Activated naive CD4-positive, alpha-beta T cell (primary cell): ENCODE measurements at regions not wholly inside any gene's neighbourhood (a gene's known extent, or its start where the extent isn't known, plus 50 kb on each side); places are given as distances from the start of the nearest gene placed in this dataset.
"Not testable (repeated sequence)": the region's sequence is repeated elsewhere in the genome, so short reads cannot be mapped to it uniquely, and the experiment has no call there.

Experiments
- DNase-seq, 4 experiments: peaks; one replicate each; lab custom pipeline; 2025; lab: John Stamatoyannopoulos, UW

- no peak for DNase-seq
These were observed 55.0 kb upstream of the CXXC4 start for GRCh38 chr4:104549736-104550135.

- no peak for DNase-seq
These were observed 64.8 kb upstream of the CXXC4 start for GRCh38 chr4:104559502-104559901.

GRCh38 chr4:104571341-104571740 is 76.6 kb upstream of the CXXC4 start:
- no peak for DNase-seq

DNA sequence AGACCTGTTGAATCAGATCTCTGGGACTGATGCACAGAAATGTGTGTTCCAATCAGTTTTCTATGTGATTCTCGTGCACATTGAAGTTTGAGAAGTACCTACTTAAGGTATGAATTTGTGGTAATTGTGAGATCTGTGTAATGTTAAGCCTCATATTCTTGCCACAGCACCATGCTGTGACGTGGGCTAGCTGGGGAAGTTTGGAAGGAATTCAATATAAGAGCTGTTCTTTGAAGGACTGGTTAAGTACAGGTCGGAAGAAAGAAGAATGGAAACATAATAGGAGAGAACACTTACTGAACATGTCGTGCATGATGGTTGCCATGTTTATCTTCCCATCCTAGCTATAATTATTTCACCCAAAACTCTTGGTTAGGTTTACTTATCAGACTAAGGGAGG is 79.7 kb upstream of the CXXC4 start:
- DNase-seq: no peak

- DNase-seq: no peak
These were observed 80.6 kb upstream of the CXXC4 start for GRCh38 chr4:104575278-104575677.

- DNase-seq: no peak
These were observed 82.7 kb upstream of the CXXC4 start for GRCh38 chr4:104577405-104577804.

- DNase-seq: not testable (repeated sequence)
These were observed 86.8 kb upstream of the CXXC4 start for GRCh38 chr4:104581476-104581875.

DNA sequence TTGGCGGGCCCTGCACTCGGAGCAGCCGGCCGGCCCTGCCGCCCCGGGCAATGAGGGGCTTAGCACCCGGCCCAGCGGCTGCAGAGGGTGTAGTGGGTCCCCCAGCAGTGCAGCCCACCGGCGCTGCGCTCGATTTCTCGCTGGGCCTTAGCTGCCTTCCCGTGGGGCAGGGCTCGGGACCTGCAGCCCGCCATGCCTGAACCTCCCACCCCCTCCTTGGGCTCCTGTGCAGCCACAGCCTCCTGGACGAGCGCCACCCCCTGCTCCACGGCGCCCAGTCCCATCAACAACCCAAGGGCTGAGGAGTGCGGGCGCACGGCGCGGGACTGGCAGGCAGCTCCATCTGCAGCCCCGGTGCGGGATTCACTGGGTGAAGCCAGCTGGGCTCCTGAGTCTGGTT is 87.4 kb upstream of the CXXC4 start:
- DNase-seq: not testable (repeated sequence)

DNA sequence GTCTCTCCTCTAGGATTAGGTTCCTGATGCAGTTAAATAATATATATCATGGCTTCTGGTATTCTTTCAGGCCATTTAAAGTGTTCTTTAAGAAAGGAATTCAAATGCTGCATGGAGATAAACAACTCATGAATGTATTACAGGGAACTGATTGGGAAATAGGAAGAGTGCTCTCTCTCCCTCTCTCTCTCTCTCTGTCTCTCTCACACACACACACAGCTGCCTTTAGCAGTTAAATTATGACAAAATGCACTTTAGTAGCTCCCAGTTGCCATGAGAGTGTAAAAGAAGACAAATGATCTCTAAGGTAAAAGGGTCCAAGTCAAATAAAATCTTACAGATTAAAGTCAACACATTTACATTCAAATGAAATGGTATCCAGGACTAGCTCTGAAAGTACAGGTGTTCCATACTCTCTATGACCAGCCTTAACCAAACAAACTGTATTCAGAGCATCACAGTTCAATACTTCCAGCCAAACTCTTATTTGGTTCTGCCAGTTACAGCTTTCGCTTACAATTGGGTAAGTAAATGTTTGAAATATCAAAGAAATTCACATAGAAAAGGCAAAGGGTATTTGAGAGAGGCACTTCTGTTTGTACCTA is 94.7 kb upstream of the CXXC4 start:
- no peak for DNase-seq

- DNase-seq: no peak
These were observed 96.8 kb upstream of the CXXC4 start for GRCh38 chr4:104591510-104591911.

DNA sequence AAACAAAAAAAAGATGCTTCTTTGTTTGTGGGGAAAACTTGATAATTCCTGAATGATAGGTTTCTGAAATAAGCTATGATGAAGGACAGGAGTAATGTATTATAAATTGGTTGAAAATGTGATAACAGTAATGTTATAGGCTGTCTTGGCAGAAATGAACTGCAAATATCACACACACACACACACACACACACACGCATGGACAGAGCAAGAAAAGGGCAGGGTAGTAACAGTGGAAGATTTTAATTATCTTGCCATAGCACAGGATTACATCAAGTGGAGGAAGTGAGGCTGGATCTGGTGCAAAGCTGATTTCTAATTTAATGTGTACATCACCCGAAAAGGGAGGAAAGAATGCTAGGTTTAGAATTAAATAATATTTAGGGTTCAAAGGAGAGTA is 97.5 kb upstream of the CXXC4 start:
- DNase-seq: no peak

- DNase-seq: no peak
These were observed 98.3 kb upstream of the CXXC4 start for GRCh38 chr4:104593019-104593418.

DNA sequence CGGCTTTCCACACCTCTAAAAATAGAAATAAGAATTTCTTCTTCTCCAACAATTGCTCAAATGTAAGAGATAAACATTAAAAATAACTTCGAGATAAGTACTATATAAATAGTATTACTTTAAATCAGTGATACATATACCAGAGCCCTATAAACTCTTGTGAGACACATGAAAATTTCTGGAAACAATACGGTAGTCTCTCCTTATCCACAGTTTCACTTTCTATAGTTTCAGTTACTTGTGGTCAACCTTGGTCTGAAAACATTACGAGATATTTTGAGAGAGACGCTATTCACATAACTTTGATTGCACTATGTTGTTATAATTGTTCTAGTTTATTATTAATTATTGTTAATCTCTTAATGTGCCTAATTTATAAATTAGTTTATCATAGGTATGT is 101.5 kb upstream of the CXXC4 start:
- no peak for DNase-seq

DNA sequence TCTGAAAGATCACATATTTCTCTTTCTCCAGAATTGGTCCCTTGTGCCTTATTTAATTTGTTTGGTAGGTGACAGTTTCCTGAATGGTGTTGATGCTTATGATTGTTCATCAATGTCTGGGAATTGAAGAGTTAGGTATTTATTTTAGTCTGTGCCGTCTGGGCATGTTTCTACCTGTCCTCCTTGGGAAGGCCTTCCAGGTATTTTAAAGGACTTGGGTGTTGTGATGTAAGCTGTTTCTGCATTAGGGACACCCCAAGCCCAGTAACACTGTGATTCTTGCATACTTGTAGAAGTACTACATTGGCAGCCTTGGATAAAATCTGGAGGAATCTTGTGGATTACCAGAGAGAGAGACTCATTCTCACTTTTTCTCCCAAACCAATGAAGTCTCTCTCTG is 120.8 kb upstream of the CXXC4 start:
- no peak for DNase-seq

- DNase-seq: no peak
These were observed 121.2 kb upstream of the CXXC4 start for GRCh38 chr4:104615926-104616325.

- DNase-seq: no peak
These were observed 121.7 kb upstream of the CXXC4 start for GRCh38 chr4:104616401-104616820.

GRCh38 chr4:104625706-104626105 is 131.0 kb upstream of the CXXC4 start:
- no peak for DNase-seq

GRCh38 chr4:104629601-104630000 is 134.9 kb upstream of the CXXC4 start:
- no peak for DNase-seq

- DNase-seq: no peak
These were observed 135.6 kb upstream of the CXXC4 start for GRCh38 chr4:104630272-104630671.

GRCh38 chr4:104631000-104631399 is 136.3 kb upstream of the CXXC4 start:
- DNase-seq: no peak

DNA sequence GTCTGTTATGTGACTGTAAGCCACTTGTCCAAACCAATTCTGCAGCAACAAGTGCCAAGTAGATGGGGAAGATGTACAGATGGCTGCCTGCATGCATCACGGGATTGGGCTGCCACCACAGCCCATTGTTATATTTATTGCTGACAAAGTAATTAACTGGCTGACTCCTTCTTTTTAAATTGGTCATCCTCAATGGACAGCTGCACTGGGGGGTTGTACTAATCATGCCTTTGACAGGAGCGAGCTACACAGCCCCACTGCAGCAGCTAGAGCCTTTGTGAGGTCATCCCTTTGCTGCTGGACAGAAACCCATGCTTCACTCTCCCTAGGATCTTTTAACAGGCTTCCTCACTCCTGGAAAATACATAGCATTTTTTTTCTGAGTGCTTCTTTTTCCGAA is 146.7 kb upstream of the CXXC4 start:
- DNase-seq: no peak

DNA sequence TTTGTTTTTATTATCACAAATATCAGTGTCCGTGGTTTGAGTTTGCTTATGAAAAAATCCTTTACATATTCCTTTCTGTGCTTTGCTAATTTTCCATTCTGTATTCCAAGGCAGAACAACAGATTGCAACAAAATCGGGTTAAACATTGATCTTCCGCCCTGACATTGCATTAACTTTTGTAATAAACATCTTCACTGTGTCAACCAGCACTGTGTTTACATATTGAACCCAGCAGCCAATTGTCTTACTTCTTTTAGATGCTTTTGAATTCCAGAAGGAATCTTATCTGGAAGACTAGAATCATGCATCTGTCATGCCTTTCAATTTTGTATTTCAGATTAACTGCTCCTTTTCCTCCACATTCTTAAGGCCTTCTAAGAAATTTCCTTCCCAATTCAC is 147.8 kb upstream of the CXXC4 start:
- DNase-seq: no peak

DNA sequence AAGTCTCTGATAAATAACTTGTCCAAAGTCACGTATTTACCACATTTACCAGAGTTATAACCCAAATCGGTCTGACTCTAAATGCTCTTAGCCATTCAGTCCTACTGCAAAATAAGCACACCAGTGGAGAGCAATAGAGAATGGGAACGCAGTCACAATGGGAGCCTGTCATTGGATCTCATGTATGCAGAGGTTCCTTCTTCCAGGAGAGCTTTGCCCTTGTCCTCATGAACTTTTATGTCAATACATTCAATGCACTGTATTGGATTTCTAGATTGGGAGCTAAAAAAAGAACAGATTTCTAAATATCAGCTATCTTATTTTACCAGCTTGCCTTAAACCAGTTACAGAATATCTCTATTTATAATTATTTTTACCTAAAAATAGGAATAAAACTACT is 149.1 kb upstream of the CXXC4 start:
- DNase-seq: no peak

DNA sequence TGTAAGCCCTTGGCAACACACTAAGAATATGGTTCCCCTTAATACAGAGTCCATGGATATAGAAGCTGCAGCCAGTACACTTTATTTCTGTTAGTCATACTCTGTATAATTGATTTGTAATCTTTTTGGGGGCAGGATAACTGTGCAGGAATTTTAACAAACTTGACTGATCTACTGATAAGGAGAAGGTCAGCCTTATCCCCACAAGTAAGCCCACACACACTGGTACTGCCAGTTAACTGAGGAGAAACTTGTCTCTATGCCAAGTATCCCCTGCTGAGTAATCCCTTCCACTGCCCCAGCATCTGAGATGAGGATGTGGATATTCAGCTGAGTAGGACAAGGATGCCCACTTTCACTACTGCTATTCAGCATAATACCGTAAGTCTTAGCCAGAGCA is 154.9 kb upstream of the CXXC4 start:
- DNase-seq: no peak

DNA sequence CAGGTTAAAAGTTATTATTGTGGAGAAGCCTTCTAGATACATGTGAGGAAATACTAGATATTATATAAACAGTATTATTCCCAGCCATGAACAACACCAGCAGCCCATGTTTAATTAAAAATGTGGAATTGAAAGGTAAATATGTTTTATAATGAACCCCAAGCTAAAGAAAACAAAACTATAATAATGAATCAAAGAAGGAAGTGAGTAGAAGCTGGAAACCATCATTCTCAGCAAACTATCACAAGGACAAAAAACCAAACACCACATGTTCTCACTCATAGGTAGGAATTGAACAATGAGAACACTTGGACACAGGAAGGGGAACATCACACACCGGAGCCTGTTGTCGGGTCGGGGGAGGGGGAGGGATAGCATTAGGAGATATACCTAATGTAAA is 167.6 kb upstream of the CXXC4 start:
- not testable (repeated sequence) for DNase-seq
